ENCODE measurements at regions not wholly inside any gene's neighbourhood (a gene's known extent, or its start where the extent isn't known, plus 50 kb on each side); places are given as distances from the start of the nearest gene placed in this dataset.

- no peaks in the 10 kb centered on the region for H3K79me1 ChIP-seq (ENCODE audit: low read depth, low read length)
Observed at GRCh38 chr5:35297755-35298154, 67.5 kb upstream of the PRLR start.

More at GRCh38 chr5:35297755-35298154, 67.5 kb upstream of the PRLR start:
- Histone ChIP-seq H3K4me3 (ENCODE audit: extremely low read depth in 1 of 4, insufficient read depth in 2 of 4, low read depth in 3 of 4, low read length in 4 of 4) (no peak overlapping the region), H3K4me2 (ENCODE audit: insufficient read depth in 1 of 2, low read depth in 2 of 2, low read length in 2 of 2) (no peak overlapping the region), H2BK120ac (replicated peaks; ENCODE audit: low read depth, low read length) (no peak overlapping the region), H3K23ac (ENCODE audit: insufficient read length) (no peak overlapping the region), H3K36me3 (ENCODE audit: control insufficient read depth in 2 of 4, insufficient read depth in 4 of 4, low read length in 3 of 4) (no peaks in the 10 kb centered on the region), H4K20me1 (replicated peaks in 1 of 2; ENCODE audit: control insufficient read depth in 1 of 2, insufficient read depth in 2 of 2, low read length in 2 of 2) (no peaks in the 10 kb centered on the region), H2AFZ (ENCODE audit: low read length) (no peak overlapping the region), H3K9ac (replicated peaks in 1 of 4; ENCODE audit: extremely low read depth in 1 of 4, low read depth in 3 of 4, low read length in 3 of 4) (no peak overlapping the region; a peak in 1 of 7 replicates), H2BK20ac (ENCODE audit: low read length) (no peak overlapping the region), H2BK12ac (ENCODE audit: low read depth, low read length) (no peak overlapping the region), H3K27ac (ENCODE audit: low read depth, low read length) (no peak overlapping the region), H3K79me2 (ENCODE audit: control insufficient read depth in 1 of 2, insufficient read depth in 2 of 2, low read length in 2 of 2) (no peaks in the 10 kb centered on the region), H3K14ac (ENCODE audit: insufficient read length) (no peak overlapping the region), H3K4me1 (replicated peaks in 1 of 4; ENCODE audit: control insufficient read depth in 3 of 4, insufficient read depth in 4 of 4, low read length in 3 of 4) (no peaks in the 10 kb centered on the region), H4K91ac (replicated peaks; ENCODE audit: insufficient read length, low read length) (no peak overlapping the region), H3K9me3 (ENCODE audit: insufficient read depth in 2 of 2, low read depth in 1 of 2, low read length in 1 of 2) (0 out of 4 replicates have a peak, but pooled peaks cover 0 to 2% of the 10 kb centered on the region in 2 experiments), H2AK5ac (ENCODE audit: low read depth, low read length) (no peak overlapping the region), H4K5ac (ENCODE audit: insufficient read length, low read depth, low read length) (no peak overlapping the region), H3K56ac (replicated peaks; ENCODE audit: insufficient read length, low read depth, low read length) (no peak overlapping the region), H3K23me2 (ENCODE audit: low read depth, low read length) (no peaks in the 10 kb centered on the region), H2BK5ac (ENCODE audit: low read depth, low read length) (no peak overlapping the region), H4K8ac (ENCODE audit: extremely low read depth, insufficient read depth, low read length) (no peak overlapping the region), H2BK15ac (ENCODE audit: low read length) (no peak overlapping the region), H3K4ac (replicated peaks; ENCODE audit: insufficient read length, low read depth, low read length) (no peak overlapping the region), H3K18ac (ENCODE audit: extremely low read depth, low read length) (no peak overlapping the region), H3K27me3 (replicated peaks in 1 of 4; ENCODE audit: control insufficient read depth in 3 of 4, extremely low read depth in 1 of 4, insufficient read depth in 3 of 4, low read length in 3 of 4) (no peaks in the 10 kb centered on the region)
- no peak for DNase-seq (ENCODE audit: low read depth in 1 of 2, low spot score in 2 of 2)
- CTCF ChIA-PET (ENCODE audit: partially characterized antibody) = interaction anchor here (0.6 kb wide), 1 partner anchor 423 kb away, joined by 3 read pairs; no protein-coding TSS in a partner anchor
- POLR2A ChIA-PET (ENCODE audit: partially characterized antibody) = no interaction called here
- no peak for FAIRE-seq
- TF ChIP-seq EZH2 (IDR thresholded peaks at IDR 0.05; ENCODE audit: low read depth, low read length, severe bottlenecking) = no peak
- no peak for TF ChIP-seq SAP30 (IDR thresholded peaks at IDR 0.05; ENCODE audit: insufficient read depth, insufficient replicate concordance, low read length)
- TF ChIP-seq NRF1 (IDR thresholded peaks at IDR 0.05; ENCODE audit: low read depth, low read length) = no peak
- TF ChIP-seq ASH2L (IDR thresholded peaks at IDR 0.05; ENCODE audit: low read length) = no peak
- TF ChIP-seq POLR2AphosphoS5 (IDR thresholded peaks at IDR 0.05; ENCODE audit: low read depth, low read length) = no peak
- WGBS, 2 experiments (ENCODE audit: extremely low coverage in 1 of 2, insufficient coverage in 1 of 2, insufficient read length in 1 of 2, insufficient replicate concordance in 2 of 2, low coverage in 1 of 2, low lambda C conversion rate in 2 of 2, missing lambda C conversion rate in 1 of 2) = 94% methylated on average over 3 of the region's 3 CpGs; no CpG with 5 or more reads in 1 of the 2 experiments

All from H1 (cell line).